H1 (cell line): ENCODE measurements at regions not wholly inside any gene's neighbourhood (a gene's known extent, or its start where the extent isn't known, plus 50 kb on each side); places are given as distances from the start of the nearest gene placed in this dataset.

Experiments
- CTCF ChIA-PET: fragments of 300-600 bp; sonication (Branson Sonifier 250); formaldehyde crosslinking; loops from one replicate; lab custom pipeline; 2021; ENCODE audit not compliant: partially characterized antibody; lab: Charles Lee
- POLR2A ChIA-PET: fragments of 300-600 bp; sonication (Branson Sonifier 250); formaldehyde crosslinking; loops from one replicate; lab custom pipeline; 2021; ENCODE audit warnings: inconsistent platforms; ENCODE audit not compliant: partially characterized antibody; lab: Charles Lee
- DNase-seq, 2 experiments: peaks; one replicate each; pipeline versions ENCODE4 v3.0.0 to v3.0.0-alpha.2; 2010 to 2022; ENCODE audit warnings: low spot score in 2 of 2, low read depth in 1 of 2, mixed read lengths in 1 of 2
- FAIRE-seq: peaks from 2 replicates; lab custom pipeline; 2011; peaks lifted over from hg19 to GRCh38; lab: Jason Lieb, UNC
- H2AFZ ChIP-seq: 2 replicates; pipeline ENCODE4 v1.8.1; 2012; ENCODE audit warnings: low read length, inconsistent platforms
- H2AK5ac ChIP-seq: 2 replicates; pipeline ENCODE4 v1.6.1; 2013; ENCODE audit warnings: low read depth, low read length
- H2BK120ac ChIP-seq: replicated peaks from 2 replicates; pipeline ENCODE3; 2013; ENCODE audit warnings: low read depth, low read length, inconsistent platforms
- H2BK12ac ChIP-seq: 2 replicates; pipeline ENCODE4 v1.6.1; 2013; ENCODE audit warnings: low read depth, low read length
- H2BK15ac ChIP-seq: 2 replicates; pipeline ENCODE4 v1.6.1; 2013; ENCODE audit warnings: low read length
- H2BK20ac ChIP-seq: 2 replicates; pipeline ENCODE4 v1.6.1; 2013; ENCODE audit warnings: low read length
- H2BK5ac ChIP-seq: 2 replicates; pipeline ENCODE4 v1.6.1; 2013; ENCODE audit warnings: low read depth, low read length
- H3K14ac ChIP-seq: 2 replicates; pipeline ENCODE4 v1.6.1; 2013; ENCODE audit warnings: inconsistent platforms; ENCODE audit not compliant: insufficient read length
- H3K18ac ChIP-seq: 2 replicates; pipeline ENCODE4 v1.6.1; 2013; ENCODE audit warnings: low read length; ENCODE audit errors: extremely low read depth
- H3K23ac ChIP-seq: 2 replicates; pipeline ENCODE4 v1.6.1; 2013; ENCODE audit warnings: inconsistent platforms; ENCODE audit not compliant: insufficient read length
- H3K23me2 ChIP-seq: 2 replicates; pipeline ENCODE4 v1.6.1; 2013; ENCODE audit warnings: low read depth, low read length
- H3K27ac ChIP-seq: 2 replicates; pipeline ENCODE4 v1.6.1; 2011; ENCODE audit warnings: low read depth, low read length, inconsistent platforms
- H3K27me3 ChIP-seq, 4 experiments: replicated peaks in 1 of 4; 1 replicate in 1 of 4; 2 replicates in 3 of 4; pipeline versions ENCODE4 v1.6.1 to v1.8.1; 2011 to 2013; ENCODE audit warnings: low read length in 3 of 4, mild to moderate bottlenecking in 3 of 4, inconsistent platforms in 2 of 4, mixed read lengths in 2 of 4, moderate library complexity in 1 of 4; ENCODE audit not compliant: control insufficient read depth in 3 of 4, insufficient read depth in 3 of 4; ENCODE audit errors: extremely low read depth in 1 of 4
- H3K36me3 ChIP-seq, 4 experiments: 2 replicates each; pipeline versions ENCODE4 v1.6.1 to v1.8.1; 2011 to 2013; ENCODE audit warnings: mild to moderate bottlenecking in 4 of 4, low read length in 3 of 4, moderate library complexity in 2 of 4, control low read depth in 1 of 4, inconsistent platforms in 1 of 4; ENCODE audit not compliant: insufficient read depth in 4 of 4, control insufficient read depth in 2 of 4
- H3K4ac ChIP-seq: replicated peaks from 2 replicates; pipeline ENCODE3; 2013; ENCODE audit warnings: low read length, low read depth, mixed read lengths, inconsistent platforms; ENCODE audit not compliant: insufficient read length
- H3K4me1 ChIP-seq, 4 experiments: replicated peaks in 1 of 4; 1 replicate in 1 of 4; 2 replicates in 3 of 4; pipeline versions ENCODE4 v1.6.1 to v1.8.1; 2011 to 2013; ENCODE audit warnings: low read length in 3 of 4, inconsistent platforms in 2 of 4, mixed read lengths in 1 of 4; ENCODE audit not compliant: insufficient read depth in 4 of 4, control insufficient read depth in 3 of 4
- H3K4me2 ChIP-seq, 2 experiments: 2 replicates each; pipeline versions ENCODE4 v1.6.1 to v1.8.1; 2011 to 2013; ENCODE audit warnings: low read depth in 2 of 2, low read length in 2 of 2, control low read depth in 1 of 2, inconsistent platforms in 1 of 2, mild to moderate bottlenecking in 1 of 2; ENCODE audit not compliant: insufficient read depth in 1 of 2
- H3K4me3 ChIP-seq, 4 experiments: fragments of 200-600, 300-600 bp in 1 of 4; sonication (generic), shearing (Covaris generic), sonication (Bioruptor Twin) in 1 of 4; 2 replicates each; pipeline versions ENCODE4 v1.5.1 to v1.8.1; 2011 to 2016; ENCODE audit warnings: low read length in 4 of 4, low read depth in 3 of 4, control low read depth in 2 of 4, inconsistent platforms in 2 of 4, mild to moderate bottlenecking in 2 of 4, mixed read lengths in 1 of 4, moderate library complexity in 1 of 4; ENCODE audit not compliant: insufficient read depth in 2 of 4; ENCODE audit errors: extremely low read depth in 1 of 4
- H3K56ac ChIP-seq: replicated peaks from 2 replicates; pipeline ENCODE3; 2013; ENCODE audit warnings: low read depth, mild to moderate bottlenecking, mixed read lengths, low read length, inconsistent platforms; ENCODE audit not compliant: insufficient read length
- H3K79me1 ChIP-seq: 2 replicates; pipeline ENCODE4 v1.6.1; 2013; ENCODE audit warnings: low read depth, low read length, control low read depth
- H3K79me2 ChIP-seq, 2 experiments: 2 replicates each; pipeline versions ENCODE4 v1.6.1 to v1.8.1; 2012 to 2013; ENCODE audit warnings: low read length in 2 of 2, mild to moderate bottlenecking in 2 of 2, inconsistent platforms in 1 of 2; ENCODE audit not compliant: insufficient read depth in 2 of 2, control insufficient read depth in 1 of 2
- H3K9ac ChIP-seq, 4 experiments: replicated peaks in 1 of 4; 1 replicate in 1 of 4; 2 replicates in 3 of 4; pipeline versions ENCODE4 v1.6.1 to v1.8.1; 2011 to 2013; ENCODE audit warnings: low read depth in 3 of 4, low read length in 3 of 4, control low read depth in 2 of 4, mild to moderate bottlenecking in 2 of 4, moderate library complexity in 2 of 4, inconsistent platforms in 1 of 4; ENCODE audit errors: extremely low read depth in 1 of 4
- H3K9me3 ChIP-seq, 2 experiments: 2 replicates each; pipeline versions ENCODE4 v1.6.1 to v1.8.1; 2012 to 2013; ENCODE audit warnings: mild to moderate bottlenecking in 2 of 2, moderate library complexity in 2 of 2, control low read depth in 1 of 2, inconsistent platforms in 1 of 2, low read depth in 1 of 2, low read length in 1 of 2, mixed read lengths in 1 of 2; ENCODE audit not compliant: insufficient read depth in 2 of 2
- H4K20me1 ChIP-seq, 2 experiments: replicated peaks in 1 of 2; 2 replicates each; pipeline versions ENCODE3 to v1.8.1; 2011 to 2013; ENCODE audit warnings: inconsistent platforms in 2 of 2, low read length in 2 of 2, mild to moderate bottlenecking in 1 of 2; ENCODE audit not compliant: insufficient read depth in 2 of 2, control insufficient read depth in 1 of 2
- H4K5ac ChIP-seq: 2 replicates; pipeline ENCODE4 v1.6.1; 2013; ENCODE audit warnings: low read length, low read depth, mixed read lengths, inconsistent platforms; ENCODE audit not compliant: insufficient read length
- H4K8ac ChIP-seq: 2 replicates; pipeline ENCODE4 v1.8.0; 2013; ENCODE audit warnings: mild to moderate bottlenecking, moderate library complexity, low read length, inconsistent platforms; ENCODE audit not compliant: insufficient read depth; ENCODE audit errors: extremely low read depth
- H4K91ac ChIP-seq: replicated peaks from 2 replicates; pipeline ENCODE3; 2013; ENCODE audit warnings: low read length, mixed read lengths, inconsistent platforms; ENCODE audit not compliant: insufficient read length
- ASH2L ChIP-seq: fragments of 200-600, 300-600 bp; sonication (generic); IDR thresholded peaks from one replicate; pipeline ENCODE4 v1.7.1; 2017; ENCODE audit warnings: low read length
- CTCF ChIP-seq, 3 experiments: IDR thresholded peaks; 1 replicate in 2 of 3; 2 replicates in 1 of 3; pipeline versions ENCODE4 v1.5.1 to v1.6.1; 2011; ENCODE audit warnings: low read length in 3 of 3, mild to moderate bottlenecking in 3 of 3, inconsistent platforms in 2 of 3, low read depth in 1 of 3, moderate library complexity in 1 of 3; ENCODE audit not compliant: insufficient read depth in 1 of 3; ENCODE audit errors: control extremely low read depth in 1 of 3
- EGR1 ChIP-seq: IDR thresholded peaks from 2 replicates; pipeline ENCODE4 v1.6.1; 2011; ENCODE audit warnings: low read depth, low read length, borderline replicate concordance
- EZH2 ChIP-seq: fragments of 200-600 bp; sonication (generic); IDR thresholded peaks from 2 replicates; pipeline ENCODE4 v1.7.1; 2012; ENCODE audit warnings: low read depth, mild to moderate bottlenecking, moderate library complexity, low read length, inconsistent platforms; ENCODE audit not compliant: severe bottlenecking
- KDM4A ChIP-seq: IDR thresholded peaks from one replicate; pipeline ENCODE4 v1.7.1; 2012; ENCODE audit warnings: low read depth, mild to moderate bottlenecking, moderate library complexity, low read length, inconsistent platforms; ENCODE audit not compliant: severe bottlenecking
- POLR2AphosphoS5 ChIP-seq: IDR thresholded peaks from 2 replicates; pipeline ENCODE4 v1.6.1; 2011; ENCODE audit warnings: low read depth, low read length
- RXRA ChIP-seq: IDR thresholded peaks from 2 replicates; pipeline ENCODE4 v1.6.1; 2011; ENCODE audit warnings: low read depth, mild to moderate bottlenecking, low read length, moderate library complexity; ENCODE audit not compliant: insufficient read depth
- SIN3A ChIP-seq, 2 experiments: IDR thresholded peaks in 1 of 2; conservative IDR thresholded peaks in 1 of 2; 2 replicates each; pipeline ENCODE4 v1.6.1; 2011 to 2012; ENCODE audit warnings: low read length in 2 of 2, improper control_type of control experiment in 1 of 2, low read depth in 1 of 2, mild to moderate bottlenecking in 1 of 2
- SP1 ChIP-seq: IDR thresholded peaks from 2 replicates; pipeline ENCODE4 v1.6.1; 2011; ENCODE audit warnings: low read depth, low read length
- USF2 ChIP-seq: IDR thresholded peaks from 2 replicates; pipeline ENCODE4 v1.6.1; 2011; ENCODE audit warnings: low read length, improper control_type of control experiment
- WGBS, 2 experiments: shearing (Covaris generic) in 1 of 2; methylation state at CpG; one replicate each; pipeline versions ENCODE4 v1.1.6 to v1.1.7; 2013 to 2015; ENCODE audit warnings: low lambda C conversion rate in 2 of 2, mixed read lengths in 2 of 2, inconsistent platforms in 1 of 2, low coverage in 1 of 2, missing lambda C conversion rate in 1 of 2; ENCODE audit not compliant: insufficient replicate concordance in 2 of 2, insufficient coverage in 1 of 2, insufficient read length in 1 of 2; ENCODE audit errors: extremely low coverage in 1 of 2, missing lambda C conversion rate in 1 of 2; 5-methylcytosine and 5-hydroxymethylcytosine counted together

GRCh38 chr1:104671684-104672353 lies 922.1 kb downstream of the AMY1C start:
- no peak overlapping the region for H4K8ac ChIP-seq
- no peak for TF ChIP-seq SIN3A (conservative IDR thresholded peaks at IDR 0.05 in 1 of 2, IDR thresholded peaks at IDR 0.05 in 1 of 2; ENCODE audit: low read depth in 1 of 2, low read length in 2 of 2)
- no peak for TF ChIP-seq POLR2AphosphoS5
- no peak for TF ChIP-seq EZH2
- TF ChIP-seq RXRA = no peak
- TF ChIP-seq EGR1 = no peak
- no peak for TF ChIP-seq CTCF (IDR thresholded peaks at IDR 0.05; ENCODE audit: control extremely low read depth in 1 of 3, insufficient read depth in 1 of 3, low read depth in 1 of 3, low read length in 3 of 3)
- TF ChIP-seq USF2 = no peak
- no peak for TF ChIP-seq ASH2L
- TF ChIP-seq KDM4A = no peak
- TF ChIP-seq SP1 = no peak

More at GRCh38 chr1:104671684-104672353, 922.1 kb downstream of the AMY1C start:
- Histone ChIP-seq H3K14ac (no peak overlapping the region), H3K4ac (no peak overlapping the region), H2BK120ac (no peak overlapping the region), H3K9me3 (no peaks in the 10 kb centered on the region), H3K23ac (no peak overlapping the region), H3K36me3 (no peaks in the 10 kb centered on the region), H3K4me3 (no peak overlapping the region), H4K5ac (no peak overlapping the region), H3K4me1 (peaks cover 0 to 3% (median 0%) of the 10 kb centered on the region in 4 experiments; a peak in 1 of 7 replicates), H4K91ac (no peak overlapping the region), H4K20me1 (no peaks in the 10 kb centered on the region), H3K27ac (no peak overlapping the region), H2BK12ac (no peak overlapping the region), H2BK20ac (no peak overlapping the region), H3K27me3 (no peaks in the 10 kb centered on the region), H2BK5ac (no peak overlapping the region), H2AFZ (no peak overlapping the region), H3K79me1 (no peaks in the 10 kb centered on the region), H2AK5ac (no peak overlapping the region), H2BK15ac (no peak overlapping the region), H3K9ac (no peak overlapping the region; a peak in 1 of 7 replicates), H3K79me2 (no peaks in the 10 kb centered on the region), H3K4me2 (no peak overlapping the region), H3K23me2 (no peaks in the 10 kb centered on the region), H3K56ac (no peak overlapping the region), H3K18ac (no peak overlapping the region)
- FAIRE-seq = no peak
- ChIA-PET POLR2A (no interaction called here), CTCF (no interaction called here)
- no peak for DNase-seq
- 82% methylated on average over 12 of the region's 12 CpGs; no CpG with 5 or more reads in 1 of the 2 experiments for WGBS, 2 experiments
